ENCODE measurements at regions not wholly inside any gene's neighbourhood (a gene's known extent, or its start where the extent isn't known, plus 50 kb on each side); places are given as distances from the start of the nearest gene placed in this dataset.

DNA sequence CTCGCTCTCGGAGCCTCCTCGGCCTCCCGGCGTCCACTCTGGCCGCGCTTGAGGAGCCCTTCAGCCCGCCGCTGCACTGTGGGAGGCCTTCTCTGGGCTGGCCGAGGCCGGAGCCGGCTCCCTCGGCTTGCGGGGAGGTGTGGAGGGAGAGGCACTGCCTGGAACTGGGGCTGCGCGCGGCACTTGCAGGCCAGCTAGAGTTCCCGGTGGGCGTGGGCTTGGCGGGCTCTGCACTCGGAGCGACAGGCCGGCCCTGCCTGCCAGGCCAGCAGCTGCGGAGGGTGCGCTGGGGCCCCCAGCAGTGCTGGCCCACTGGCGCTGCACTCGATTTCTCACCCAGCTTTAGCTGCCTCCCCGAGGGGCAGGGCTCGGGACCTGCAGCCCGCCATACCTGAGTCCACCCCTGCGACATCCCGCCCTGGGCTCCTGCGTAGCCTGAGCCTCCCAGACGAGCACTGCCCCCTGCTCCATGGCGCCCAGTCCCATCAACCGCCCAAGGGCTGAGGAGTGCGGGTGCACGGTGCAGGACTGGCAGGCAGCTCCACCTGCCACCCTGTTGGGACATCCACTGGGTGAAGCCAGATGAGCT lies 765.0 kb downstream of the IGSF11 start:
- TF ChIP-seq, protein P1, sequence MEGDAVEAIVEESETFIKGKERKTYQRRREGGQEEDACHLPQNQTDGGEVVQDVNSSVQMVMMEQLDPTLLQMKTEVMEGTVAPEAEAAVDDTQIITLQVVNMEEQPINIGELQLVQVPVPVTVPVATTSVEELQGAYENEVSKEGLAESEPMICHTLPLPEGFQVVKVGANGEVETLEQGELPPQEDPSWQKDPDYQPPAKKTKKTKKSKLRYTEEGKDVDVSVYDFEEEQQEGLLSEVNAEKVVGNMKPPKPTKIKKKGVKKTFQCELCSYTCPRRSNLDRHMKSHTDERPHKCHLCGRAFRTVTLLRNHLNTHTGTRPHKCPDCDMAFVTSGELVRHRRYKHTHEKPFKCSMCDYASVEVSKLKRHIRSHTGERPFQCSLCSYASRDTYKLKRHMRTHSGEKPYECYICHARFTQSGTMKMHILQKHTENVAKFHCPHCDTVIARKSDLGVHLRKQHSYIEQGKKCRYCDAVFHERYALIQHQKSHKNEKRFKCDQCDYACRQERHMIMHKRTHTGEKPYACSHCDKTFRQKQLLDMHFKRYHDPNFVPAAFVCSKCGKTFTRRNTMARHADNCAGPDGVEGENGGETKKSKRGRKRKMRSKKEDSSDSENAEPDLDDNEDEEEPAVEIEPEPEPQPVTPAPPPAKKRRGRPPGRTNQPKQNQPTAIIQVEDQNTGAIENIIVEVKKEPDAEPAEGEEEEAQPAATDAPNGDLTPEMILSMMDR (IDR thresholded peaks at IDR 0.05; ENCODE audit: insufficient read depth, low read depth, low read length), result no peak
- no peak for TF ChIP-seq EZH2 (IDR thresholded peaks at IDR 0.05; ENCODE audit: insufficient read depth, low read length)

Data from astrocyte (in vitro differentiated cells and primary cell).